Caco-2 (cell line): ENCODE measurements at regions not wholly inside any gene's neighbourhood (a gene's known extent, or its start where the extent isn't known, plus 50 kb on each side); places are given as distances from the start of the nearest gene placed in this dataset.

ENCODE experiments used
- BruUV-seq: library from RNA; stranded (reverse); fragments of 400-500 nt; replicated peaks from 2 replicates; lab custom pipeline; 2021; lab: Mats Ljungman, UMichigan
- CTCF ChIA-PET: fragments of 300-600 bp; sonication (Branson Sonifier 250); formaldehyde crosslinking; loops from one replicate; lab custom pipeline; 2022; ENCODE audit warnings: antibody characterized with exemption; lab: Charles Lee
- POLR2A ChIA-PET: fragments of 300-600 bp; sonication (Branson Sonifier 250); formaldehyde crosslinking; loops from one replicate; lab custom pipeline; 2022; ENCODE audit warnings: antibody characterized with exemption; lab: Charles Lee
- DNase-seq, 2 experiments: peaks; one replicate each; pipeline versions ENCODE4 v3.0.0 to v3.0.0-alpha.2; 2020 to 2022
- H3K27me3 ChIP-seq: replicated peaks from 2 replicates; pipeline ENCODE4 v1.6.0; 2011; ENCODE audit warnings: low read length; ENCODE audit not compliant: control insufficient read depth, insufficient read depth
- H3K36me3 ChIP-seq: 2 replicates; pipeline ENCODE4 v1.5.1; 2011; ENCODE audit warnings: low read length; ENCODE audit not compliant: control insufficient read depth, insufficient read depth
- H3K4me1 ChIP-seq: fragments of 250-450 bp; sonication (Bioruptor Pico); 2 replicates; pipeline ENCODE4 v1.5.1; 2020; ENCODE audit warnings: mild to moderate bottlenecking
- H3K4me3 ChIP-seq: 2 replicates; pipeline ENCODE4 v1.5.1; 2011; ENCODE audit warnings: low read depth, mild to moderate bottlenecking, control low read depth, low read length
- H3K9me3 ChIP-seq: fragments of 250-450 bp; sonication (Bioruptor Pico); 2 replicates; pipeline ENCODE4 v1.5.1; 2020; ENCODE audit warnings: mild to moderate bottlenecking, moderate library complexity
- H3K27ac Mint-ChIP-seq: one replicate; pipeline ENCODE4 v1.8.0; 2022; ENCODE audit warnings: mixed read lengths; ENCODE audit not compliant: unreplicated experiment
- H3K27me3 Mint-ChIP-seq: one replicate; pipeline ENCODE4 v1.8.0; 2022; ENCODE audit warnings: mixed read lengths; ENCODE audit not compliant: insufficient read depth, unreplicated experiment
- H3K36me3 Mint-ChIP-seq: one replicate; pipeline ENCODE4 v1.8.0; 2022; ENCODE audit warnings: mild to moderate bottlenecking, mixed read lengths; ENCODE audit not compliant: insufficient read depth, unreplicated experiment
- H3K4me1 Mint-ChIP-seq: one replicate; pipeline ENCODE4 v1.8.0; 2022; ENCODE audit warnings: low read depth, mixed read lengths; ENCODE audit not compliant: unreplicated experiment
- H3K4me3 Mint-ChIP-seq: one replicate; pipeline ENCODE4 v1.8.0; 2022; ENCODE audit warnings: mild to moderate bottlenecking, moderate library complexity, mixed read lengths; ENCODE audit not compliant: unreplicated experiment
- H3K9me3 Mint-ChIP-seq: one replicate; pipeline ENCODE4 v1.8.0; 2022; ENCODE audit warnings: mixed read lengths; ENCODE audit not compliant: unreplicated experiment
- CTCF ChIP-seq, 2 experiments: fragments of 200-600 bp in 1 of 2; IDR thresholded peaks; 1 replicate in 1 of 2; 2 replicates in 1 of 2; pipeline versions ENCODE4 v1.5.1 to v1.8.0; 2011 to 2022; ENCODE audit warnings: antibody characterized with exemption in 1 of 2, control low read depth in 1 of 2, inconsistent platforms in 1 of 2, low read depth in 1 of 2, low read length in 1 of 2, mild to moderate bottlenecking in 1 of 2, moderate library complexity in 1 of 2; ENCODE audit not compliant: insufficient read depth in 1 of 2, severe bottlenecking in 1 of 2, unreplicated experiment in 1 of 2
- intact Hi-C: fragments of 100-400 bp; cut with micrococcal nuclease; formaldehyde crosslinking; loops from one replicate; pipeline ENCODE4 v1.10.0; 2022; ENCODE audit not compliant: unreplicated experiment

DNA sequence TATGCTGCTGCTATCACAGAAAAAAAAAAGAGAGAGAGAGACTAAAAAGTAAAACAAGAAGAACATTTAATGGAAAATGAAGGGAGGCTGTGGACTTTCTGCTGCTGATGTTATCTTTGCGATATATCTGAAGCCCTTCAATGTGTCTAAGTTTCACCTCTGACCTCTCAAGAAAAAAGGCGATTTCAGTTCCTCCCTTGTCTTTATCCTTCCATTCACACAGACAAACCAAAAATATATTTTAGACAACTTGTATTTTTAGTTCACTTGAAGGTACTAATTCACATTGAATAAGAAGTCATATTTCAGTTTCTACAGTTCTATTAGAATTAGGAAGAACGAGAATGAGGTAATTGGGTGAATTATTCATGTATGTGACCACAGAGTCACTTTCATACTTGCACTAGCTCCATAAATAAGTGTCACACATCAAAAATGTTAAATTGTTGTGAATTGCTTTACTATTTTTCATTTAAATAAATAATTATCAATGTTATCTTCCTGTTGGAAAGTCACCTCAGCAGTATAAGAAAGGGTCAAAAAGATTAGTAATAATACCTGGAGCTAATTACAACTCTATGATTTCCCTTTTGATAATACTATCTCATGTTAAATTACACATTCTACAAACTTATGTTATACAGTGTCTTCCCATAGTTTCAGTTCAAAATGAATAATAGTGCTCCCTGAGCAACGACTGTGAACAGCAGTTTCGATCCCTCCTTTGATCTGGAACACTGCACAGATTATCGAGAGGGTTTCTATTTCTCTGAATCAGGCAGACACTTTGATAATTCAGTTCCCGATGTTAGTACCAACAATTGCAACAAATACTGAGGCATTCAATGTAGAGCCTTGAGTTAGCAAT is 85.2 kb upstream of the PLCB4 start:
- no peaks in the 10 kb centered on the region for H3K9me3 ChIP-seq
- H3K27me3 ChIP-seq: no peaks in the 10 kb centered on the region
- Mint-ChIP-seq H3K4me3 (no peak overlapping the region), H3K4me1 (no peaks in the 10 kb centered on the region), H3K9me3 (no peaks in the 10 kb centered on the region), H3K27me3 (peaks cover 9% of the 10 kb centered on the region), H3K27ac (no peak overlapping the region), H3K36me3 (no peaks in the 10 kb centered on the region)
- no TSS peak for BruUV-seq
- DNase-seq: no peak
- TF ChIP-seq CTCF (IDR thresholded peaks at IDR 0.05; ENCODE audit: insufficient read depth in 1 of 2, low read depth in 1 of 2, low read length in 1 of 2, severe bottlenecking in 1 of 2, unreplicated experiment in 1 of 2): no peak
- POLR2A ChIA-PET: no interaction called here
- H3K4me1 ChIP-seq: no peaks in the 10 kb centered on the region
- intact Hi-C loops: no loop called here
- no peak overlapping the region for H3K4me3 ChIP-seq
- no peaks in the 10 kb centered on the region for H3K36me3 ChIP-seq
- CTCF ChIA-PET: no interaction called here

DNA sequence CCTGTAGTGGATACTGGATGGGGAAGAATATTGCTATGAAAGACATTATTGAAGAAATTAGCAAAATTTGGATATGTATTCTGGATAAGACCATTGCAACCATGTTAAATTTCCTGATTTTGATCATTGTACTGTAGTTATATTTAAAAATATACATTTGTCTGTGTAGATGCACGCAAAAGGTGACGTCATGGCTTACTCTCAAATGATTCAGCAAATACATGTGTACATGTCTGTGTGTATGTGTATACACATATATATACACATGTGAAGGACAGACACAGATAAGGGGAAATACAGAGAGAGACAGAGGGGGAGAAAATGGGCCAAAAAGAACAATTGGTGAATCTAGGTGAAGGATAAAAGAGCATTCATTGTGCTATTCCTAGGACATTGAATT is 82.3 kb upstream of the PLCB4 start:
- no TSS peak for BruUV-seq
- POLR2A ChIA-PET: no interaction called here
- no peaks in the 10 kb centered on the region for H3K36me3 Mint-ChIP-seq

GRCh38 chr20:8990770-8991169 is 78.1 kb upstream of the PLCB4 start:
- ChIA-PET POLR2A (no interaction called here), CTCF (no interaction called here)
- peaks cover 19% of the 10 kb centered on the region for H3K27me3 Mint-ChIP-seq
- H3K27ac Mint-ChIP-seq: no peak overlapping the region
- H3K36me3 Mint-ChIP-seq: no peaks in the 10 kb centered on the region
- no peaks in the 10 kb centered on the region for H3K4me1 ChIP-seq
- intact Hi-C loops: no loop called here
- H3K9me3 ChIP-seq: no peaks in the 10 kb centered on the region
- no peak overlapping the region for H3K4me3 ChIP-seq
- H3K9me3 Mint-ChIP-seq: no peaks in the 10 kb centered on the region
- H3K4me3 Mint-ChIP-seq: no peak overlapping the region
- DNase-seq: no peak
- no peaks in the 10 kb centered on the region for H3K4me1 Mint-ChIP-seq
- no TSS peak for BruUV-seq
- no peak for TF ChIP-seq CTCF (IDR thresholded peaks at IDR 0.05; ENCODE audit: insufficient read depth in 1 of 2, low read depth in 1 of 2, low read length in 1 of 2, severe bottlenecking in 1 of 2, unreplicated experiment in 1 of 2)
- H3K36me3 ChIP-seq: no peaks in the 10 kb centered on the region
- no peaks in the 10 kb centered on the region for H3K27me3 ChIP-seq

More for the DNA sequence above, 82.3 kb upstream of the PLCB4 start:
- H3K4me3 Mint-ChIP-seq: no peak overlapping the region
- intact Hi-C loops: no loop called here
- Histone ChIP-seq H3K4me3 (no peak overlapping the region), H3K27me3 (no peaks in the 10 kb centered on the region), H3K36me3 (no peaks in the 10 kb centered on the region), H3K9me3 (no peaks in the 10 kb centered on the region), H3K4me1 (no peaks in the 10 kb centered on the region)
- no peaks in the 10 kb centered on the region for H3K9me3 Mint-ChIP-seq
- CTCF ChIA-PET: no interaction called here
- no peak overlapping the region for H3K27ac Mint-ChIP-seq
- peaks cover 9% of the 10 kb centered on the region for H3K27me3 Mint-ChIP-seq
- no peak for TF ChIP-seq CTCF (IDR thresholded peaks at IDR 0.05; ENCODE audit: insufficient read depth in 1 of 2, low read depth in 1 of 2, low read length in 1 of 2, severe bottlenecking in 1 of 2, unreplicated experiment in 1 of 2)
- no peaks in the 10 kb centered on the region for H3K4me1 Mint-ChIP-seq
- DNase-seq: no peak
